Esophagus (tissue), 2 donors: ENCODE measurements at regions not wholly inside any gene's neighbourhood (a gene's known extent, or its start where the extent isn't known, plus 50 kb on each side); places are given as distances from the start of the nearest gene placed in this dataset.

Source experiments
- H3K27ac ChIP-seq, 2 donors: one replicate each; pipeline ENCODE4 v1.5.1; 2013; ENCODE audit warnings: low read depth in 2 of 2, mild to moderate bottlenecking in 2 of 2, inconsistent platforms in 1 of 2, low read length in 1 of 2, moderate library complexity in 1 of 2
- H3K27me3 ChIP-seq, 2 donors: one replicate each; pipeline ENCODE4 v1.6.1; 2013; ENCODE audit warnings: low read length in 2 of 2, control low read depth in 1 of 2, mild to moderate bottlenecking in 1 of 2; ENCODE audit not compliant: insufficient read depth in 2 of 2, control insufficient read depth in 1 of 2
- H3K36me3 ChIP-seq, 2 donors: one replicate each; pipeline ENCODE4 v1.6.1; 2013; ENCODE audit warnings: low read length in 1 of 2; ENCODE audit not compliant: control insufficient read depth in 2 of 2, insufficient read depth in 2 of 2
- H3K4me1 ChIP-seq, 2 donors: one replicate each; pipeline ENCODE4 v1.6.1; 2013; ENCODE audit warnings: low read length in 1 of 2; ENCODE audit not compliant: control insufficient read depth in 2 of 2, insufficient read depth in 2 of 2
- H3K4me3 ChIP-seq, 2 donors: one replicate each; pipeline ENCODE4 v1.5.1; 2013; ENCODE audit warnings: low read length in 2 of 2, mild to moderate bottlenecking in 2 of 2, low read depth in 1 of 2, moderate library complexity in 1 of 2
- H3K9me3 ChIP-seq, 2 donors: one replicate each; pipeline ENCODE4 v1.6.1; 2013; ENCODE audit warnings: mild to moderate bottlenecking in 2 of 2, low read depth in 1 of 2, low read length in 1 of 2, moderate library complexity in 1 of 2; ENCODE audit not compliant: control insufficient read depth in 2 of 2, insufficient read depth in 1 of 2
- WGBS, 2 donors: extraction: QIAGEN DNeasy Blood & Tissue Kit; methylation state at CpG; one replicate each; pipeline ENCODE4 v1.1.7; 2013; 5-methylcytosine and 5-hydroxymethylcytosine counted together
- donor health status: healthy with polysubstance abuse.
- donor health status: Bipolar disorder and iron deficiency.

DNA sequence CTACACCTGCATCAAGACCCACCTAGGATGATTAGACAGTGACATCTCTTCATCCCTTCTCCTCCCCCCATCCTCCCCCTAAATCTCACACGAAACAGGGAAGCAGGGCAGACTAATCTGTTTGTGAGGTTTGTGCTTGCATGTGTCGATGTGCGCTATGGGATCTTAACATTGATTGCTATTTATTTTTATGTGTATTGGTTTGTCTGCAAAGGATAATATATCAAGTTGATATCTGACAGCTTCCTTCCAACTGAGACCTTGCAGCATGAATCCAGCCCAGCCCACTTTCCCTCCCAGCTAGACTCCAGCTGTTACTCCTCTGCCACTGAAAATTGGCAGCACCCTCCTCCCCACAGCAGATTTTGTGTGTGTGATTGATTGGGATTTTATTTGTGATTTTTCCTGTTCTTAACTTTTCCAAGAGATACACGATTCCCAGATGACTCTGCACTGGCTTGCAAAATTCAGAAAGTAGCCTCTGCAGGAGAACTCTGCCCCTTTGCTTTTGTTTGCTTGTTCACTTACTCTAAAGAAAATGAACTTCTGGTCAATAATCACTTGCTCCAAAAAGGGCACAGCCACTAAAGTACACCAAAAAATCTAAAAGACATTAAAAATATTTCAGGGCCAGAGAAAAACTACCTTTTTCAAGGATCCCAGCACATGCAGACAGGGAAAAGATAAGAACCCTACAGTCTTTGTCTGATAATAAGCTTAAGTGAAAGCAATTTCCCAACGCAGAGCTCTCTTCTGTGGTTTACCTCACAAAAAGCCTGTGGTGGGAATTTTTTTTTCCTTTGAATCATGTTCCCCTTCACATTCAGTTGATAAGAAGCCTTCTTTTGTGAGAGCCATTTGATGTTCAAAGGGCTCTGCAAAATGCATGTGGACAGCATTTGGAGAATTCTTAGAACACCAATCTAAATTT lies 222.1 kb downstream of the RPS29 start:
- Histone ChIP-seq H3K27me3 (no peaks in the 10 kb centered on the region), H3K27ac (no peak overlapping the region), H3K4me1 (no peaks in the 10 kb centered on the region), H3K9me3 (no peaks in the 10 kb centered on the region), H3K4me3 (no peak overlapping the region), H3K36me3 (no peaks in the 10 kb centered on the region)
- 14 to 18% methylated on average over 5 of the region's 5 CpGs for WGBS, 2 donors

DNA sequence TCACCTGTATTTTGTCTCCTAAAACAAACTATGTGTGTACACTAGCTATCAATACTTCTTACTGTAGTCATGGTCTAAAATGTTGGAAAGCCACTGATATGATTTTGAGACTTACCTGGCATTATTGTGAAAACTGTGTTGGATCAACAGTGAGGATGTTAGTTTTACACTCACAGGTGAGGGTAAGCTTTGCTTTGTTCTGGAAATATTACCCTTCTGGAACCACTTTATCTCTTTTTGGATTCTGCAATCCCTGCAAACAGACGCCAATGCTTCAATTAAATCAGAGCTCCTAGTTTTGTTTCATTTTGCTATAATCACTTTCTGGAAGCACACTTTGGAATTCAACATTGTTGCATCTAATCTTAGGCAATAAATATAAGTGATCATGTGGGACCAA lies 223.3 kb downstream of the RPS29 start:
- 52 to 70% methylated on average over 1 of the region's 1 CpG for WGBS, 2 donors
- no peak overlapping the region for H3K4me3 ChIP-seq
- no peaks in the 10 kb centered on the region for H3K9me3 ChIP-seq
- H3K27me3 ChIP-seq: no peaks in the 10 kb centered on the region
- H3K4me1 ChIP-seq: no peaks in the 10 kb centered on the region
- H3K36me3 ChIP-seq: no peaks in the 10 kb centered on the region
- no peak overlapping the region for H3K27ac ChIP-seq

GRCh38 chr14:49339130-49339529 lies 247.1 kb downstream of the RPS29 start:
- H3K27ac ChIP-seq: no peak overlapping the region
- H3K27me3 ChIP-seq: no peaks in the 10 kb centered on the region
- H3K4me3 ChIP-seq: no peak overlapping the region
- H3K4me1 ChIP-seq: no peaks in the 10 kb centered on the region
- peaks cover 0 to 2% of the 10 kb centered on the region in 2 donors for H3K9me3 ChIP-seq
- 91 to 93% methylated on average over 3 of the region's 3 CpGs for WGBS, 2 donors
- no peaks in the 10 kb centered on the region for H3K36me3 ChIP-seq

GRCh38 chr14:49319810-49320209 lies 266.4 kb downstream of the RPS29 start:
- Histone ChIP-seq H3K27me3 (no peaks in the 10 kb centered on the region), H3K27ac (no peak overlapping the region), H3K9me3 (no peaks in the 10 kb centered on the region), H3K4me1 (no peaks in the 10 kb centered on the region), H3K36me3 (no peaks in the 10 kb centered on the region), H3K4me3 (no peak overlapping the region)
- 56 to 69% methylated on average over 3 of the region's 3 CpGs for WGBS, 2 donors

- H3K27ac ChIP-seq: no peak overlapping the region
- no peaks in the 10 kb centered on the region for H3K27me3 ChIP-seq
- WGBS, 2 donors: 80 to 82% methylated on average over 4 of the region's 4 CpGs
- no peaks in the 10 kb centered on the region for H3K9me3 ChIP-seq
- H3K4me3 ChIP-seq: no peak overlapping the region
- H3K4me1 ChIP-seq: no peaks in the 10 kb centered on the region
- no peaks in the 10 kb centered on the region for H3K36me3 ChIP-seq
Measured at GRCh38 chr14:49315570-49315969, 270.6 kb downstream of the RPS29 start.

- 75 to 79% methylated on average over 3 of the region's 3 CpGs for WGBS, 2 donors
- no peaks in the 10 kb centered on the region for H3K36me3 ChIP-seq
- H3K27me3 ChIP-seq: no peaks in the 10 kb centered on the region
- no peaks in the 10 kb centered on the region for H3K9me3 ChIP-seq
- no peak overlapping the region for H3K27ac ChIP-seq
- H3K4me3 ChIP-seq: no peak overlapping the region
- no peaks in the 10 kb centered on the region for H3K4me1 ChIP-seq
Measured at GRCh38 chr14:49314737-49315136, 271.4 kb downstream of the RPS29 start.

GRCh38 chr14:49313108-49313507 lies 273.1 kb downstream of the RPS29 start:
- Histone ChIP-seq H3K4me1 (no peaks in the 10 kb centered on the region), H3K27me3 (no peaks in the 10 kb centered on the region), H3K36me3 (no peaks in the 10 kb centered on the region), H3K4me3 (no peak overlapping the region), H3K27ac (no peak overlapping the region), H3K9me3 (no peaks in the 10 kb centered on the region)

GRCh38 chr14:49310298-49310697 lies 275.9 kb downstream of the RPS29 start:
- H3K9me3 ChIP-seq: no peaks in the 10 kb centered on the region
- H3K27ac ChIP-seq: no peak overlapping the region
- no peaks in the 10 kb centered on the region for H3K4me1 ChIP-seq
- no peaks in the 10 kb centered on the region for H3K36me3 ChIP-seq
- no peaks in the 10 kb centered on the region for H3K27me3 ChIP-seq
- H3K4me3 ChIP-seq: no peak overlapping the region

DNA sequence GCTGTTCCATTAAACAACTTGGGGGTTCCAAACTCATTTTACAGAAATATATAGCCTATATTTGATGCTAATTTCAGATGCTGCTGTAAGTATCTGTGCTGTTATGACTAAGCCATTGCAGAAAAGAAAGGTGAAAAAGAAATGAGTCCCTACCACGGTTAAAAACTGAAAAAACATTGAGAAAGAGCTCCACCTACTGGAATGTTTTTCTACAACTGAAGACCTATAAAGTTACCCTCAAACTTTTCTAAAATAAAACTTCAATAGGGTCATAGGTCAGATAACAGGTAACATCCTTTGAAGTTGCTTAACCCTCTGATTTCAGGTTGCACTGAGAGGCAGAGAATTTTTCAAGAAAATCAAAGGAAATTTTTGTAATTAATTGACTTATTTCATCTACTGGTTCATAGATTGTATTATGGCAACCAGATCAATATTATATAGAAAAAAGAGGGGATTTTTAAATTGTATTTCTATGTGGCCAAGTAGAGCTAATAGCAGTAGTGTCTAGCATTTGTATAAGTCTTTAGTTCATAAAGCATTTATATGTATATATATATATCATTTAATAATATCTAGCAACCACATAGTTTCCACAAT lies 279.9 kb downstream of the RPS29 start:
- H3K27me3 ChIP-seq: no peaks in the 10 kb centered on the region
- H3K36me3 ChIP-seq: no peaks in the 10 kb centered on the region
- H3K4me1 ChIP-seq: no peaks in the 10 kb centered on the region
- no peak overlapping the region for H3K4me3 ChIP-seq
- 0 to 9% methylated on average over 1 of the region's 1 CpG for WGBS, 2 donors
- no peaks in the 10 kb centered on the region for H3K9me3 ChIP-seq
- H3K27ac ChIP-seq: no peak overlapping the region
